SW480 (cell line): ENCODE measurements at regions not wholly inside any gene's neighbourhood (a gene's known extent, or its start where the extent isn't known, plus 50 kb on each side); places are given as distances from the start of the nearest gene placed in this dataset.

Experiments used
- DNase-seq: peaks from one replicate; pipeline ENCODE4 v3.0.0-alpha.2; 2016; ENCODE audit warnings: low spot score

DNA sequence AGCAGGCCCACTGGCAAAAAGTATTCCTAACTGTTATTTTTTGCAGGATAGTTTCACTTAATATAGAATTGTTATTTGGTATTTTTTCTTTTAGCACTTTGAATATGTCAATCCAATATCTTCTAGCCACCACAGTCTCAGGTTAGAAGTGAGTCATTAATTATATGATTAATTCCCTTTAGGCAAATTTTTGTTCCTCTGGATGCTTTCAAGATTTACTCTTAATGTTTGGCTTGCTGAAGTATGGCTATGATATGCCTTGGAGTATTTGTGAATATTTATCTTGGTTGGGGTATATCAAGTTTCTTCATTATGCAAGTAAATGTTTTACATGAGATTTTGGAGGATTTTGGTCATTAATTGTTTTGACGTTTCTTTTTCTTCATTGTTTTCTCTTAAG lies 152.1 kb upstream of the ALCAM start:
- DNase-seq, result no peak

DNA sequence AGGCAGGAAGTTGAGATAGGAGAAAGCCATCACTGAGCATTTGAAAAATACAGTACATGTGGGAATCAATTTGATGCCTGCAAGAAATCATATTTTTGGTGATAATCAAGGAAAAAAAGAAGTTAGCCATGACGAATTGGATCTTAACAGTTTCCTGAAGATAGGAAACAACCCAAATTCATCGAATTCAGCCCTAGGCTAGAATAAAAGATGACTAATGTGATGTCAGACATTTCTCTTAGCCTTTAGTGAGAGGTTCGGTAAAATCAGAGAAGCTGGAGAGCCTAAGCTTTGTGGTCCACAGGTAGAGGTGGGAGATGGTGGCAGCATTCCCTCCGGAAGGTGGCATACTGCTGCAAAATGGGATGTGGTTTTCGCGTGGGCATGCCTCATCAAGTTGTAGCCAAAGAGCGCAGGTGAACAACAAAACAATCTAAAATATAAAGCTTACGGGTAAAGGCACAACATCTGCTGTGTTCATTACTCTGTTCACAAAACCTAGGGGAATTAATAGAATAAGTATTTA lies 144.1 kb upstream of the ALCAM start:
- peak; percentile 53 for DNase-seq

DNA sequence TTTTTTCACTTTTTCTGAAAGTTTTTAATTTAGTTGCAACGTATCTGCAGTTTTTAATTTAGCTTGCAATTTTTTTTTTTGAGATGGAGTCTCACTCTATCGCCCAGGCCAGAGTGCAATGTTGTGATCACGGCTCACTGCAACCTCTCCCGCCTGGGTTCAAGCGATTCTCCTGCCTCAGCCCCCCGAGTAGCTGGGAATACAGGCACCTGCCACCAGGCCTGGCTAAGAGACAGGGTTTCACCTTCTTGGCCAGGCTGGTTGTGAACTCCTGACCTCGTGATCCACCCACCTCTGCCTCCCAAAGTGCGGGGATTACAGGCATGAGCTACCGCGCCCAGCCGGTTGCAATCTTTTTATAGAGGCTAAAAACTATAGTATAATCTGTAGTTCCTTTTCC lies 142.9 kb upstream of the ALCAM start:
- no peak for DNase-seq

DNA sequence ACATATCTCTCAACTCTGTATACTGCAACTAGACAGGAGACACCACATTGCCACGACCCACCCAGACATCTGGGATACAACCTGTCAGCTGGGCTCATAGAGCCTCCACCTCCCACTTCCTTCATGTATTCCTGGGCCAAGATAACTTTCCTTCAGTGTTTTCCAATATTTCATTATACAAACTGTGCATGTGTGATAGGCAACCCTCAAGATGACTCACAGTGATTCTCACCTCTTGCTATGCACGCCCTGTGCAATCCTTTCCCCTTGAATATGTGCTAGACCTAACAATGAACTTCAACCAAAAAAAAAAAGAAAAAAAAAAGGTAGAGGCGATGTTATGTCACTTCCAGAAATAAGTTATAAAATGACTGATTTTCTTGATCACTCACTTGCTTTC lies 138.0 kb upstream of the ALCAM start:
- DNase-seq, result no peak

DNA sequence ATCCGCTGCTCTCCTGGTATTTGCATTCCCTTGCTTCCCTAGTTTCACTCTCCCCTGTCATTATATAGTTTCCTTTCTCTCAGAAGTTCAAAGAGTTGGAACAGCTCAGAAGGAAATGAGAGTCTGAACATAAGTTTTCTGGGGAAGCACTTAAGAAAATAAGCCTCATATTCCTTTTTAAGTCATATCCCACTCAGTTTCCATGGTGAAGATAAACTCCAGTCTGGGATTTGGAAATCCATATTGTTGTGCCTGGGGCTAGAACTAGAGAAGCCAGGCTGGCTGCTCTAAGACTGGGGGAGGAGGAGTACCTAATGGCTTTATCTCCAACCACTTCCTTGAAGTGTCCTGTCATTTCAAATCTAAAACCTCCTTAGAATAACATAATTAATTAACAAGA lies 134.2 kb upstream of the ALCAM start:
- DNase-seq, result no peak

DNA sequence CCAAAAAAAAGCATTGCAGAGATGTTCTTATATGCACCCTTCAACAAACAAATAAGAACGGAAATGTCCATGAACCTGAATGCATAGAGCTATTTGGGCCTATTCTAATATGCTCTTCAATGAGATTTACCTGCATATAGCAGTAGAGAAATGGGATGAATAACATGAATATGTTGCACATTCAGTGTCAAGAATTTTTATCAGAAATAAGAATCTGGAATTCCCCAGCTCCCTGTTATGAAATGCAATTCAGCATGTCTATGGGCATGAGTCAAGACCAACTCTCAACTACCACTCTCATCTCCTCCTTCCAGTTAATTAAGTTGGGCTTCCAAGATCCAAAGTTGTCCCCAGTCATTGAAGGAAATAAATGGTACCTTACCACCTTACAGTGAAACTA lies 133.7 kb upstream of the ALCAM start:
- DNase-seq, result no peak

DNA sequence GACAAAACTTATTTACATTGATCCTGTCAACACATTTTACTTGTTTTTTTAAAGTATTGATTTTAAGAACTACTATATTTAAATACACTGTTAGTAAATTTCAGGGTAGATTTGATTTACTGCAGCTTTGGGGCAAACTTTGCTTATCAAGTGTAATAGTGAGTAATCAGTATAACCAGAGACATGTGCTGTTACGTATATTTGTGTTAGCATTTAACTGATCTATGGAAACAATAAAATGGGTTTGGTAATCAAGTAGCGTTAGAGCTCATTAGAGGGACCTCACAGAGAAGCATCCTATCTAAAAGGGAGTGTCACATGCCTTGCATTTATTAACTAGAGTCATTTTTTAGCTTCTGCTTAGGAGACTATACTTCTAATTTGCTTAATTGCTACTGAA lies 131.5 kb upstream of the ALCAM start:
- no peak for DNase-seq

DNA sequence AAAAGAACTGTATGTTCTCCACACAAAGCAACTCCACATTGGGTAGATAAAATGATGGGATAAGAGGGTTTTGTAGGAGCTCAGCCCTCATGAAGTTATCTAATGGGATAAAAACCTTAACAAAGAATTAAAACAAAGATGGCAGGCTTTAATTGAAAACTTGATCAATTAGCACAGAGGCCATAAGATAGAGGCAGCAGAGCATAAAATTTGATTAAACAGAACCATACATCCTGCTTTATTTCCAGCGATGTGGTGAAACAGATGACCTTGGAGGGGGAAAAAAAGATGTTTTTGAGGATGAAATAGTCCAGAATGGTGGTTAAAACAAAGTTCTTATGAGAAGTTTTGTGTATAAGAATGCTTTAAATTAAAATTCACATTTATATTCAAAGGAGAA lies 130.9 kb upstream of the ALCAM start:
- no peak for DNase-seq

DNA sequence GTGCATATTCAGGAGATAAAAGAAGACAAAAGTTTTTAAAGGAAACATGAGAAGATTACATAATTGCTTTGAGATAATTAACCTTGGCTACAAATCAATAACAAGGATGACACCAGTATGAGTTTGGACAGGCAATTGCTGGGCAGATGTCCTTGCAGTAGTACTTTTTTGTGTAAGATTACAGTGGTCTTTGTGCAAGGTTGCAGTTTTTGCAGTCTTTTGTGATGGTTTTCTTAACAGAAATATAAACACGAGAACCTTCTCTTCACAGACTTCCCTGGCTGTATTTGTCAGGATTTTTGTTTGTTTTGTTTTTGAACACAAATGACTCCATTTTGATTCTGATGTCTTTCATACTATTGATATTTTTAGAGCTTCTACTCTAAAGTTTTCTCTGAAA lies 128.3 kb upstream of the ALCAM start:
- DNase-seq, result no peak

DNA sequence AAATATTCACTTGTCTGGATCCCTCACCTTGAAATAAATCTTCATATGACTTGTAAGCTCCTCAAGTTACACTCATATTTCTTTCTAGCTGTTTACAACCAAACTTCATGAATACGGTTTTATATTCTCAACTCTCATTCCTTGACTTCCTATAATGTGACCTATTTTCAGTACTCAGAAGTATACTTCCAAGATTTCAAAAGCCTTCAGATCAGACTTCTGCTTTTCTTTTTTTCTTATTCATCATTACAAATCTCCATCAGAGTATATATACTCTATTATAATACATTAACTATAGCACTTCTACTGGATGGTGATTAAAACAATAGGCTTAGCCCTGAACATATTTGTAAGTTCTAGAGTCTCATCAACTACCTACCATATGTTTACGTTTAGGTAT lies 123.6 kb upstream of the ALCAM start:
- DNase-seq, result no peak

DNA sequence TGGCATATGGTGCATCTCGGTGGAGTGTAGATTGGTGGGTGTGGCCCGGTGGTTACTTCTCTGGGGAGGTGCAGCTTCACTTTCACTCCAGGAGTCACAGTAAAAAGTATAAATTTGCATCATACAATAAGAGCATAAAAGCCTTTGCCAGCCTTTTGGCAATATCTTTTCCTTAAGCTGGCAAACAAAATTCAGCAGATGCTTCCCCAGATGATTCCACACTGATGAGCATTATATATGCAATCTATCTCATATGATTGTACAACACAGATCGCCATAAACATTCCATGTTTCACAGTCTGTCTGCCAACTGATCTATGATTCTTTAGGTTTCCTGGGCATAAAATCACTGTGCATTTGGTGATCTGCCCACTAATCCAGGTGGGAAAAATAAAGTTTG lies 120.2 kb upstream of the ALCAM start:
- DNase-seq, result no peak

DNA sequence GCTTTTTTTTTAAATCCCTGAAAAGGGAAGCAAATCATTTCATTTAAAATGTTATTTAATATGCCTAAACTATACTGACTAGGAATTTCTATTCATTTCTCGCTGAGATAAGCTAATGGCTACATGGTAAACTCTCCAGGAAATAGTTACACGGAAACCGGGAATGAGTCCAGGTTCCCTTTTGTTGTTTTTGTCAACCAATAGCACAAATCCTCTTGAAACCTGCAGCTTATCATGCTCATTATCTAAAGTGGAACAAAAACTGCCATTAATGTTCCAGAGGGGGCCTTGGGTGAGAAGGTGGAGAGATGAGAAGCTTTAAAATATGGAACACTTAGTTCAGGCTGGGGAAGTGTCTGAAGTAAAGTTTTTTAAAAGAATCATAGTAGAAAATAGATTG lies 113.5 kb upstream of the ALCAM start:
- DNase-seq, result no peak

DNA sequence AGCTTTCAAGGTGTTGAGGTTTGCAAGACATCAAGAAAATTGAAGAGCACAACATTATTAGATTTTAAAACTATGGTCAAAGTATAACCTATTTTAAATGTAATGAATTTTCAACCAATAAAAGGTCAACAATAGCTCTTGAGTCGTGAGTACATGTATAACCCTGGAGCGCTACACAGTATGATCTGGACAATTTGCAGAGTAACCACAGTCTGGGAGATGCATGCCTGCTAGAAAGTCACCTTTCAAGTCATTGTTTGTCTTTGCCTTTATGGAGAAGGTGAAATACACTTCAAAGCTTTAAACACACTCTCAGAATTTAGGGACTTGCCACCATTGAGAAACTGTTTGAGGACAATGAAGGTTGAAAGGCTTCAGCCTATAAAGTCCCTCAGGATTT lies 112.6 kb upstream of the ALCAM start:
- DNase-seq, result no peak

DNA sequence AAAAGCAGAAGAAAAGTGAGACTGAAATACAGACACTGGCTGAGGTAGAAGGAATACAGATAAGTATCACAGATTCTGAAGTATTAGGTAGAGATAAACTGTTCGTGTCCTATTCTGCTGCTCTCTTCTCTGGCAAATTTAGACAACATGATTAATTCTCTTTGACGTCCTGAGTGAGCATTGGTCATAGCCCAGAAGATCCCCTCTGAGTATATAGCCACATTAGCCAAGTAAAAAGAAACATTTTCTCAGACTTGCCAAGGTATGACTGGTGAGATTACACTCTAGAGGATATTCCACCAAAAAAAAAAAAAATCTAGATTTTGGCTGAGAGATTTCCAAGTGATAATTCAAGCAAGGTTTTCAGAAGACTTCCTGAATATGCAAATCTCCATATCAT lies 111.4 kb upstream of the ALCAM start:
- no peak for DNase-seq

DNA sequence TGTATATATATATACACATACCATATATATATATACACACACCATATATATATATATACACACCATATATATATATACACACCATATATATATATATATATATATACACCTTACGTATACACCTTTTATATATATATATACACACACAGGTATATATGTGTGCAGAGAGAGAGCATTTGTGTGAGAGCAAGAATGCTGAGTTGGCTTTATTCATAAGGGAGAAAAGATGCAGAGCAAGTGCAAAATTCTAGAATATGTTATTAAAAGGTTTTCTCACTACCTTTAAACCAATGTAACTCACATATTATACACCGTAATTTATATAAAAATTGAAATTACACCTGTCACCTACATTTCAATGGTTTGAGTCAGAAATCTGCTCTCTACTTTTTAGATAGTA lies 107.2 kb upstream of the ALCAM start:
- DNase-seq, result no peak

DNA sequence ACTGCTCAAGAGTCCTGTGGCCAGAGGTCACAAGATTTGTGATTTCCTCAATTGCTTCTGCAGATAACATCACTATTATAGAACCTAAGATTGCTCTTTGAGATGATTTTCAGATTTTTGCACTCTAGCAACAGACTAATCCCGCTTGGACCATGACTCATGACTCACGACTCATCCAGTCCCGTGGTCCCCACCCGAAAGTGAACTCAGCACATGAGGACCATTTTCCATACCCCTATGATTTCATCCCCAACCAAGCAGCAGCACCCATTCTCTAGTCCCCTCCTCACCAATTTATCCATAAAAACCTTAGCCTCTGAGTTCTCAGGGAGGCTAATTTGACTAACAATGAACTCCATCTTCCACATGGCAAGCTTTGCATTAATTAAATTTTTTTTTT lies 106.3 kb upstream of the ALCAM start:
- no peak for DNase-seq

DNA sequence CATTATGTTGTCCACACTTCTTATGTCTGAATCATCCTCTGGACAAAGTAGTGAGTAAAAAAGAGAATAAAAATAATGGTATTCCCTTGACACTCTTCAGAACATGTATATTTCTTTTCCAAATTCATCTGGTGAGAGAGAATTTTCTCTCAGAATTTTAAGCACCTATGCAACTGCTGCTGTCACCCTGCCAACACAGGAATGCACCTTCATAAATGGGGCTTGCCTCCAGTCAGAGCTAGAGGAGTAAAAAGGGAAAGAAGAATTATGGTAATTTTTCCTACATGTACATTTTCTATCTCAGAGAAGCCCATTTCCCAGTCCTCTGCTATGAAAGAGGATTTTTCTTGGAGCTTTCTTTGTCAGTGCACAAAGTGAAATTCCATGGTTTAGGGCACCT lies 92.2 kb upstream of the ALCAM start:
- DNase-seq, result no peak

DNA sequence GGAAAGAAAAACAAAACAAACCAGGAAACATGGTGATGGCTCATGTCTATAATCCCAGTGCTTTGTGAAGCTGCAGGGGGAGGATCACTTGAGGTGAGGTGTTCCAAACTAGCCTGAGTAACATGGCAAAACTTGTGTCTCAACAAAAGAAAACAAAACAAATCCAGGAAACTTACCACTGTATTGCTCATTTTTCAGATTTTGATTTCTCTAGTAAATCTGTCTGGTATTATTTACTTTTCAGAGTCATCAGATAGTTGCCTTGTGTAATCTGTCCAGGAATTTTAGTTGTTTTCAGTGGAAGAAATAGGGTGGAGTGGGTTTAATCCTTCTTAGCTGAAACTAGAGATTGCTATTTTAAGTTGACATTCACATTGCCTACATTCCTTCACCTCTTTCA lies 91.8 kb upstream of the ALCAM start:
- DNase-seq, result no peak

DNA sequence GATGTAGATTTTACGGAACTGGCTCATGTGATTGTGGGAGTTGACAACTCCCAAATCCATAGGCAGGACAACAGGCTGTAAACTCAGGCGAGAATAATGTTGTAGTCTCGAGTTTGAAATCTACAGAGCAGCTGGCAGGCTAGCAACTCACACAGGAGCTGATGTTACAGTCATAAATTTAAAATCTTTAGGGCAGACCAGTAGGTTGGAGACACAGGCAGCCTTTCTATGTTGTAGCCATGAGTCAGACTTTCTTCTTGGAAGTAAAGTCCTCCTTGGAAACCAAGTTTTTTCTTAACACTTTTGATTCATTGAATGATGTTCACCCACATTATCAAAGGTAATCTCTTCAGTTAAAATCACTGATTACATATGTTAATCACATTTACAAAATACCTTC lies 89.1 kb upstream of the ALCAM start:
- no peak for DNase-seq

DNA sequence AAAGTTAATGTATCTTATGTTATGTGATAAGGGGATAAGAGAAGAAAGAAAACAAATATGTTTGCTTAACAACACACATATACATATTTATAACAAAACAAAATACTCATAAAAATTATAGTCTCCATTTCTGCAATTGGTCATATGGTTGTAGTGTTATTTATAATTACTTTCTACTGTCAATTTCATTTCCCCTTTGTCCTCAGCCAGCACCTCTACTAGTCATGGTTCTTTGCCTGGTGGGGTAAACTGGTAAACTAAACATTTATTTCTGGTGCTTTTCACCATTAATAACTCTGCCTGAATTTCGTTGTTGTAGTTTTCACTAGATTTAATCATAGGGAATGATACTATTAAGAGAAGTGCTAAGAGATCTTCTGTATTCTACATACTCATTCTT lies 88.0 kb upstream of the ALCAM start:
- DNase-seq, result no peak

DNA sequence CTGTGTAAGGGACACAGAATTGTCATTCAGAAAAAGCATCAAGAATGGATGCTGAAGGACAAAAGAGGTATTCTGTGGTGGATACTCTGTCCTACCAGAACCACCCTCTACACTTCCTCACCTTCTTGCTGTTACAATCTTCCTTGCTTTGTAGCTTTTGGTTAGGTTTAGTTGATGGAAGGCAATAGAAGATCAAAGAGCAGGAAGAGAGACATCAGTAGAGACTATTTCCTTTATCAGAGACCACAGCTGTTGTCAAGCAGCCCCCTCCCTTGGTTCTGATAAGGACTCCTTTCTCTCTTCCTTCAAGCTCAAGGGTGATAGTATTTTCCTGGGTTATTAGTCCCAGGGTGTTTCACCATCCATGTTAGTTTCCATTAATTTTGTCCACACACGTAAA lies 84.7 kb upstream of the ALCAM start:
- no peak for DNase-seq

DNA sequence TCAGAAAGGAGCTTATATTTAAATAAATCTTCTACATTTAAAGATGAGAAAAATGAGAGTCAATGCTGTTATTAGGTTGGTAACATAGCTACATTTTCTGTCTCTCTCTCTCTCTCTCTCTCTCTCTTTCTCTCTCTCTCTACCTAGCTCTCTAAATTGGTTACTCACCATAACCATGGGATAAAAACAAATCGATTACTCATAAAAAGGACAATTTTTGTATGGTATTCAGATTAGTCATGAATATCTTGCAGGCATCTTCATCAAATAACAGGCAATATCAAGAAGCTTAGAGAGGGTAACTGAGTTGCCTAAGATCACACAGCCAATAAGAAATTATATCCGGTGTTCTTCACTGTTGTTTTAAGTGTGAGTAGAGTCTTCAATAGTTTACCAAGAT lies 81.8 kb upstream of the ALCAM start:
- no peak for DNase-seq

DNA sequence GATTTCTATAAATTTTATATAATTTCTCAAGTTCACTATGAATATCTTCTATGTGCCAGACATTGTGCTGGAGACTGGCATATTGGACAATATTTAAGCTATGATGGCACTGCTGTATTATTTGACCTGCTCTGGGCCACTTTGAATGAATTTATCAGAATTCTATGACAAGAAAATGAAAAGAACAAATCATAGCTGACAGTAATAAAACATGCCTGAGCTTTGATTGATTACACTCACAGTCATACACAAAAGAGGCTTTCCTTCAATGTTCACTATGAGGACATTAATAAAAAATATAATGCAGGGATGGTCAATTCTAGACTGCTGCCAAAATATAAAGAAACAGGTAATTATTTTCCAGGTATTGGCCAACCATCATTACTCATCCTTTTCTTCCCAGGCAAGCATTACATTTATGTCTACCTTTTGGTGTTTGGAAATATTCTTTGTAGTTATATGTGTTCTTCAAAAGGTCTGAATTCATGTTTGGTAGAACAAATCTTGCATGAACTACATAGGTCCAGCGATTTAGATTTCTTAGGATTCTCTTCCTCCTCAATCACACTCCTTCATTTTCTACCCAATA lies 81.0 kb upstream of the ALCAM start:
- no peak for DNase-seq

DNA sequence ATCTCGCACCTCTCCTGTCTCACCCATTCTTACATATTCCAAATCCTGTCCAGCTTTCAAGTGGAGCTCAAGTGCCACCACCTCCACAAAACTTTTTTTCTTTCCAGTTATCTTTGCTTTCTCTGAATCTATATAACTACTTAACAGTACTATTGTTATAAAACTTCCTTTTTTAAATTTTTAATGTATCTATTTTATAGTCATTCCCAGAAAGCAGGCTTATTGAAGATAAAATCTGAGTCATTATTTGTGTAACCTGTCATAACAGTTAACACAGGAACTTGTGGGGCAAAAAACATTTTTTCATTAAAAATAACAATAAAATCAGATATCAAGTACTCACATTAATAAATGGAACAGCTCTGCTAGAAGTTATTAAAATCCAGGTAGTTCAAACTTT lies 73.3 kb upstream of the ALCAM start:
- DNase-seq, result no peak
